ENCODE measurements at regions not wholly inside any gene's neighbourhood (a gene's known extent, or its start where the extent isn't known, plus 50 kb on each side); places are given as distances from the start of the nearest gene placed in this dataset.

- H3K27ac Mint-ChIP-seq: no peak overlapping the region
- no peak for DNase-seq
- H3K27me3 Mint-ChIP-seq: no peaks in the 10 kb centered on the region
- H3K36me3 Mint-ChIP-seq (ENCODE audit: insufficient read depth): no peaks in the 10 kb centered on the region
- H3K9me3 Mint-ChIP-seq: peaks cover 4% of the 10 kb centered on the region in 2 donors
- H3K4me1 Mint-ChIP-seq (ENCODE audit: low read depth in 2 of 2): no peaks in the 10 kb centered on the region
- H3K4me3 Mint-ChIP-seq: no peak overlapping the region
- no peak for ATAC-seq (replicated peaks)
Observed at GRCh38 chr6:95232446-95232845, 344.9 kb upstream of the MANEA start.

- no peak for ATAC-seq (replicated peaks)
- no peak overlapping the region for H3K27ac Mint-ChIP-seq
Observed at GRCh38 chr6:95233879-95234278, 343.5 kb upstream of the MANEA start.

GRCh38 chr6:95240514-95240913 lies 336.8 kb upstream of the MANEA start:
- no peak for ATAC-seq (replicated peaks)

More at GRCh38 chr6:95233879-95234278, 343.5 kb upstream of the MANEA start:
- Mint-ChIP-seq H3K36me3 (ENCODE audit: insufficient read depth) (no peaks in the 10 kb centered on the region), H3K4me3 (no peak overlapping the region), H3K9me3 (peaks cover 4 to 7% of the 10 kb centered on the region in 2 donors), H3K4me1 (ENCODE audit: low read depth in 2 of 2) (no peaks in the 10 kb centered on the region), H3K27me3 (no peaks in the 10 kb centered on the region)
- DNase-seq: no peak

GRCh38 chr6:95242560-95242959 lies 334.8 kb upstream of the MANEA start:
- no peak overlapping the region for H3K27ac Mint-ChIP-seq
- no peak for ATAC-seq (replicated peaks)

More at GRCh38 chr6:95240514-95240913, 336.8 kb upstream of the MANEA start:
- no peak overlapping the region for H3K27ac Mint-ChIP-seq
- no peak for DNase-seq
- H3K9me3 Mint-ChIP-seq: peaks cover 2 to 7% of the 10 kb centered on the region in 2 donors
- H3K36me3 Mint-ChIP-seq (ENCODE audit: insufficient read depth): no peaks in the 10 kb centered on the region
- H3K4me1 Mint-ChIP-seq (ENCODE audit: low read depth in 2 of 2): no peaks in the 10 kb centered on the region
- no peaks in the 10 kb centered on the region for H3K27me3 Mint-ChIP-seq
- no peak overlapping the region for H3K4me3 Mint-ChIP-seq

GRCh38 chr6:95243053-95243452 lies 334.3 kb upstream of the MANEA start:
- Mint-ChIP-seq H3K36me3 (ENCODE audit: insufficient read depth) (no peaks in the 10 kb centered on the region), H3K27ac (no peak overlapping the region), H3K4me1 (ENCODE audit: low read depth in 2 of 2) (no peaks in the 10 kb centered on the region), H3K4me3 (no peak overlapping the region), H3K27me3 (no peaks in the 10 kb centered on the region), H3K9me3 (no peaks in the 10 kb centered on the region)
- DNase-seq (no peak), ATAC-seq (replicated peaks) (no peak)

More at GRCh38 chr6:95242560-95242959, 334.8 kb upstream of the MANEA start:
- no peak for DNase-seq
- Mint-ChIP-seq H3K9me3 (peaks cover 0 to 2% of the 10 kb centered on the region in 2 donors), H3K36me3 (ENCODE audit: insufficient read depth) (no peaks in the 10 kb centered on the region), H3K4me1 (ENCODE audit: low read depth in 2 of 2) (no peaks in the 10 kb centered on the region), H3K27me3 (no peaks in the 10 kb centered on the region), H3K4me3 (no peak overlapping the region)

- no peaks in the 10 kb centered on the region for H3K9me3 Mint-ChIP-seq
- no peak overlapping the region for H3K27ac Mint-ChIP-seq
- no peaks in the 10 kb centered on the region for H3K36me3 Mint-ChIP-seq (ENCODE audit: insufficient read depth)
- no peak for ATAC-seq (replicated peaks)
- H3K4me3 Mint-ChIP-seq: no peak overlapping the region
- no peaks in the 10 kb centered on the region for H3K27me3 Mint-ChIP-seq
- no peaks in the 10 kb centered on the region for H3K4me1 Mint-ChIP-seq (ENCODE audit: low read depth in 2 of 2)
- no peak for DNase-seq
Observed at GRCh38 chr6:95244751-95245150, 332.6 kb upstream of the MANEA start.

- Mint-ChIP-seq H3K36me3 (ENCODE audit: insufficient read depth) (no peaks in the 10 kb centered on the region), H3K9me3 (peaks cover 0 to 1% of the 10 kb centered on the region in 2 donors), H3K4me1 (ENCODE audit: low read depth in 2 of 2) (no peaks in the 10 kb centered on the region), H3K27me3 (no peaks in the 10 kb centered on the region), H3K27ac (no peak overlapping the region), H3K4me3 (no peak overlapping the region)
- DNase-seq (no peak), ATAC-seq (replicated peaks) (no peak)
Observed at GRCh38 chr6:95248499-95248898, 328.8 kb upstream of the MANEA start.

- ATAC-seq (replicated peaks) (no peak), DNase-seq (no peak)
- Mint-ChIP-seq H3K36me3 (ENCODE audit: insufficient read depth) (no peaks in the 10 kb centered on the region), H3K27ac (no peak overlapping the region), H3K4me1 (ENCODE audit: low read depth in 2 of 2) (no peaks in the 10 kb centered on the region), H3K4me3 (no peak overlapping the region), H3K27me3 (no peaks in the 10 kb centered on the region), H3K9me3 (peaks cover 0 to 1% of the 10 kb centered on the region in 2 donors)
Observed at GRCh38 chr6:95249175-95249574, 328.2 kb upstream of the MANEA start.

GRCh38 chr6:95249661-95250060 lies 327.7 kb upstream of the MANEA start:
- Mint-ChIP-seq H3K36me3 (ENCODE audit: insufficient read depth) (no peaks in the 10 kb centered on the region), H3K9me3 (peaks cover 0 to 1% of the 10 kb centered on the region in 2 donors), H3K27me3 (no peaks in the 10 kb centered on the region), H3K4me1 (ENCODE audit: low read depth in 2 of 2) (no peaks in the 10 kb centered on the region), H3K27ac (no peak overlapping the region), H3K4me3 (no peak overlapping the region)
- DNase-seq (no peak), ATAC-seq (replicated peaks) (no peak)

GRCh38 chr6:95263840-95264239 lies 313.5 kb upstream of the MANEA start:
- ATAC-seq (replicated peaks) (no peak), DNase-seq (no peak)
- H3K4me3 Mint-ChIP-seq: no peak overlapping the region
- H3K36me3 Mint-ChIP-seq (ENCODE audit: insufficient read depth): no peaks in the 10 kb centered on the region
- H3K9me3 Mint-ChIP-seq: peaks cover 0 to 3% of the 10 kb centered on the region in 2 donors
- H3K4me1 Mint-ChIP-seq (ENCODE audit: low read depth in 2 of 2): no peaks in the 10 kb centered on the region
- H3K27ac Mint-ChIP-seq: no peak overlapping the region
- H3K27me3 Mint-ChIP-seq: no peaks in the 10 kb centered on the region

GRCh38 chr6:95266537-95267258 lies 310.6 kb upstream of the MANEA start:
- no peaks in the 10 kb centered on the region for H3K36me3 Mint-ChIP-seq (ENCODE audit: insufficient read depth)
- no peaks in the 10 kb centered on the region for H3K27me3 Mint-ChIP-seq
- ATAC-seq (replicated peaks) (no peak), DNase-seq (no peak)
- peaks cover 0 to 5% of the 10 kb centered on the region in 2 donors for H3K9me3 Mint-ChIP-seq
- no peak overlapping the region for H3K4me3 Mint-ChIP-seq
- H3K4me1 Mint-ChIP-seq (ENCODE audit: low read depth in 2 of 2): no peaks in the 10 kb centered on the region
- no peak overlapping the region for H3K27ac Mint-ChIP-seq

- no peak overlapping the region for H3K4me3 Mint-ChIP-seq
- peaks cover 0 to 6% of the 10 kb centered on the region in 2 donors for H3K9me3 Mint-ChIP-seq
- no peak overlapping the region for H3K27ac Mint-ChIP-seq
- no peaks in the 10 kb centered on the region for H3K4me1 Mint-ChIP-seq (ENCODE audit: low read depth in 2 of 2)
- no peak for DNase-seq
- no peaks in the 10 kb centered on the region for H3K36me3 Mint-ChIP-seq (ENCODE audit: insufficient read depth)
- no peaks in the 10 kb centered on the region for H3K27me3 Mint-ChIP-seq
- no peak for ATAC-seq (replicated peaks)
Observed at GRCh38 chr6:95274686-95275235, 302.6 kb upstream of the MANEA start.

GRCh38 chr6:95279616-95280015 lies 297.7 kb upstream of the MANEA start:
- no peak for DNase-seq
- ATAC-seq (replicated peaks): no peak
- Mint-ChIP-seq H3K9me3 (peaks cover 0 to 12% of the 10 kb centered on the region in 2 donors), H3K27ac (no peak overlapping the region), H3K4me3 (no peak overlapping the region), H3K27me3 (no peaks in the 10 kb centered on the region), H3K36me3 (ENCODE audit: insufficient read depth) (no peaks in the 10 kb centered on the region), H3K4me1 (ENCODE audit: low read depth in 2 of 2) (no peaks in the 10 kb centered on the region)

- DNase-seq (no peak), ATAC-seq (replicated peaks) (no peak)
- H3K4me1 Mint-ChIP-seq (ENCODE audit: low read depth in 2 of 2): no peaks in the 10 kb centered on the region
- H3K9me3 Mint-ChIP-seq: peaks cover 0 to 12% of the 10 kb centered on the region in 2 donors
- no peak overlapping the region for H3K4me3 Mint-ChIP-seq
- no peaks in the 10 kb centered on the region for H3K27me3 Mint-ChIP-seq
- H3K27ac Mint-ChIP-seq: no peak overlapping the region
- no peaks in the 10 kb centered on the region for H3K36me3 Mint-ChIP-seq (ENCODE audit: insufficient read depth)
Observed at GRCh38 chr6:95280686-95281273, 296.6 kb upstream of the MANEA start.

All from effector memory CD8-positive, alpha-beta T cell (primary cell).